Spleen (tissue), 7 donors: ENCODE measurements at regions not wholly inside any gene's neighbourhood (a gene's known extent, or its start where the extent isn't known, plus 50 kb on each side); places are given as distances from the start of the nearest gene placed in this dataset.

Experiments
- POLR2A ChIP-seq, 3 donors: fragments of 450-650 bp; IDR thresholded peaks; one replicate each; pipeline ENCODE4 v1.5.1; 2017; ENCODE audit warnings: antibody characterized with exemption in 3 of 3, mild to moderate bottlenecking in 1 of 3
- TF ChIP-seq, protein P1 (sequence below), 11 experiments: fragments of 200-600 bp in 7 of 11; fragments of 450-650 bp in 4 of 11; sonication (generic) in 4 of 11; IDR thresholded peaks in 8 of 11; conservative IDR thresholded peaks in 3 of 11; 1 replicate in 7 of 11; 2 replicates in 4 of 11; pipeline versions ENCODE4 v1.4.0 to v1.8.0; 2016 to 2021; ENCODE audit warnings: antibody characterized with exemption in 11 of 11, inconsistent platforms in 4 of 11, mild to moderate bottlenecking in 1 of 11
- donor health status: DM: no; HTN: no; CAD: no; lungs with moderate emphysema.
- donor health status: DM: no; HTN: no; CAD: no.
- donor health status: DM: no; HTN: no; CAD: no.

DNA sequence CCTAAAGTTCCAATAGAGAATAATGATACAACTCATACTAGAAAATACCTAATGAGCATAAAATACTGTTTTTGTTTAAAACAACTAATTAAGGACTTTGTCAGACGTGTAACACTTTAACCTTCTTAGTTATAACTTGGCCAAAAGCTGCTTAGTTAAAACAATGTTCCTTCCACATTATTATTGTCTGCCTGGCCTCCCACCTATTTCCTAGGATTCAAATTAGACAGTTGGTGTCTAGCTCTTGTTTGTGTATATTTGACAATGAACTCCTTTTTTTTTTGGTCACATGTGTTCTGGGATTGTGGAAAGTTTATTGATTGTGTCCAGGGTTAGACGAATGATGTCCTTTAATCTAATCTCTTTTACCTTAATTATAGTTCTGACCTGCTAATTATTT is 67.6 kb upstream of the PSMA6 start:
- TF ChIP-seq, protein P1, sequence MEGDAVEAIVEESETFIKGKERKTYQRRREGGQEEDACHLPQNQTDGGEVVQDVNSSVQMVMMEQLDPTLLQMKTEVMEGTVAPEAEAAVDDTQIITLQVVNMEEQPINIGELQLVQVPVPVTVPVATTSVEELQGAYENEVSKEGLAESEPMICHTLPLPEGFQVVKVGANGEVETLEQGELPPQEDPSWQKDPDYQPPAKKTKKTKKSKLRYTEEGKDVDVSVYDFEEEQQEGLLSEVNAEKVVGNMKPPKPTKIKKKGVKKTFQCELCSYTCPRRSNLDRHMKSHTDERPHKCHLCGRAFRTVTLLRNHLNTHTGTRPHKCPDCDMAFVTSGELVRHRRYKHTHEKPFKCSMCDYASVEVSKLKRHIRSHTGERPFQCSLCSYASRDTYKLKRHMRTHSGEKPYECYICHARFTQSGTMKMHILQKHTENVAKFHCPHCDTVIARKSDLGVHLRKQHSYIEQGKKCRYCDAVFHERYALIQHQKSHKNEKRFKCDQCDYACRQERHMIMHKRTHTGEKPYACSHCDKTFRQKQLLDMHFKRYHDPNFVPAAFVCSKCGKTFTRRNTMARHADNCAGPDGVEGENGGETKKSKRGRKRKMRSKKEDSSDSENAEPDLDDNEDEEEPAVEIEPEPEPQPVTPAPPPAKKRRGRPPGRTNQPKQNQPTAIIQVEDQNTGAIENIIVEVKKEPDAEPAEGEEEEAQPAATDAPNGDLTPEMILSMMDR (IDR thresholded peaks at IDR 0.05 in 8 of 11, conservative IDR thresholded peaks at IDR 0.05 in 3 of 11), result no peak
- TF ChIP-seq POLR2A (IDR thresholded peaks at IDR 0.05), result no peak
